Fibroblast of mammary gland (primary cell): ENCODE measurements at regions not wholly inside any gene's neighbourhood (a gene's known extent, or its start where the extent isn't known, plus 50 kb on each side); places are given as distances from the start of the nearest gene placed in this dataset.

ENCODE experiments used
- DNase-seq: peaks from one replicate; pipeline ENCODE4 v3.0.0-alpha.2; 2010; ENCODE audit warnings: low read depth
- H3K4me3 ChIP-seq: 2 replicates; pipeline ENCODE4 v1.5.1; 2011; ENCODE audit warnings: low read depth, mild to moderate bottlenecking, low read length, moderate library complexity; ENCODE audit not compliant: control insufficient read depth
- TF ChIP-seq, protein P1 (sequence below): conservative IDR thresholded peaks from 2 replicates; pipeline ENCODE4 v1.5.1; 2011; ENCODE audit warnings: low read depth, low read length, inconsistent platforms; ENCODE audit not compliant: control insufficient read depth, insufficient read depth

- TF ChIP-seq, protein P1, sequence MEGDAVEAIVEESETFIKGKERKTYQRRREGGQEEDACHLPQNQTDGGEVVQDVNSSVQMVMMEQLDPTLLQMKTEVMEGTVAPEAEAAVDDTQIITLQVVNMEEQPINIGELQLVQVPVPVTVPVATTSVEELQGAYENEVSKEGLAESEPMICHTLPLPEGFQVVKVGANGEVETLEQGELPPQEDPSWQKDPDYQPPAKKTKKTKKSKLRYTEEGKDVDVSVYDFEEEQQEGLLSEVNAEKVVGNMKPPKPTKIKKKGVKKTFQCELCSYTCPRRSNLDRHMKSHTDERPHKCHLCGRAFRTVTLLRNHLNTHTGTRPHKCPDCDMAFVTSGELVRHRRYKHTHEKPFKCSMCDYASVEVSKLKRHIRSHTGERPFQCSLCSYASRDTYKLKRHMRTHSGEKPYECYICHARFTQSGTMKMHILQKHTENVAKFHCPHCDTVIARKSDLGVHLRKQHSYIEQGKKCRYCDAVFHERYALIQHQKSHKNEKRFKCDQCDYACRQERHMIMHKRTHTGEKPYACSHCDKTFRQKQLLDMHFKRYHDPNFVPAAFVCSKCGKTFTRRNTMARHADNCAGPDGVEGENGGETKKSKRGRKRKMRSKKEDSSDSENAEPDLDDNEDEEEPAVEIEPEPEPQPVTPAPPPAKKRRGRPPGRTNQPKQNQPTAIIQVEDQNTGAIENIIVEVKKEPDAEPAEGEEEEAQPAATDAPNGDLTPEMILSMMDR = no peak
- DNase-seq = peak; percentile 5
- H3K4me3 ChIP-seq = no peak overlapping the region
Measured at GRCh38 chr6:23456396-23456795, 669.6 kb upstream of the NRSN1 start.

DNA sequence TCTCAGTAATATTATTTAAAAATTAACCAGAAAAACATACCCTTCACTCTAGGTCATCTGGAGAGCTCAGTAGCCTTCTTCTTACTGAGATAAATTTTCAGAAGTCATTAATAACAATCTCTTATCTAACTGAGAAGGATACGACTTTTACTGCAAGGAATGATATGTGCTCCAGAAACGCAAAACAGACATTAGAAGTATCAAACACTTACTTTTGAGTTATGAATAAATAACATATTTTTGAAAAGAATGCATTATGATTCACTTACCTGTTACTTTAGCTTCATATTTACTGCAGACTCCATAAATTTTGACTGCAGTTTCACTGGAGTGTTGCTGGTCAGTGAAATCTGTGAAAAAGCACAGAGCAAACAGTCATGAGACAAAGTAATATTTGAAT is 668.7 kb upstream of the NRSN1 start:
- no peak overlapping the region for H3K4me3 ChIP-seq
- DNase-seq = no peak
- TF ChIP-seq, protein P1 = no peak

DNA sequence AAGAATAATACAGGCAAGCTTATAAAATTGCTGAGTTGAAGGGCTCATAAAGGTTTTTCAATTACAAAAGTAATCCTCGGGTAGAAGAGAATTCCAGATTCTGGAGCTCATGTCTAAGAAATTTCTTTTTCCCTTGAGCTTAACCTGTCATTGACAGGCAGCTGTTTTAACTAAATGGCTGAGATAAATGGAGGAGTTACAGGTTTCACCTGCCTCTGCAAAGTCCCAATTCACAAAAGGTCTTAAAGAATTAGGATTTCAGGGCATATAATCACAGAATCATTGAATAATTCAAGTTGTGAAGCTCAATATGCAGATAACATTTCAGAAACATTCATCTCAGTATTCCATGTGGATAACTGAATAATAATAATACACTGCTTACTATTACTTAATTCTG is 660.1 kb upstream of the NRSN1 start:
- no peak overlapping the region for H3K4me3 ChIP-seq
- no peak for DNase-seq
- TF ChIP-seq, protein P1 = no peak

- TF ChIP-seq, protein P1 = no peak
- peak; percentile 11 for DNase-seq
Measured at GRCh38 chr6:23477586-23477985, 648.4 kb upstream of the NRSN1 start.

DNA sequence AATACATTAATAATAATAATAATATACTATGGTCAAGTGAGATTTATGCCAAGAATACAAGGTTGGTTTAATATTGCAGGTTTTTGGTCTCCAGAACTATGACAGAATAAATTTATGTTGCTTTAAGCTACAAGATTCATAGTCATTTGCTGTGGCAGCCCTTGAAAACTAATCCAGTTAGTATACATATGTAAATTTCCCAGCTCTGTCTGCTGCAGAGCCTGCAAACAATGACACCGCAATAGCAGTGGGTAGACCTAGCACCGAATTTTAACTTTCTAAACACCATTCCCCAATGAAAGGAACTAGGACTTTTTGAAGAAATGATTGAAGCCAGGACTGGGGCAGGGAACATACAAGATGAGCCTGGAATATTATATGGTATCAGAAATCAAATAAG is 647.7 kb upstream of the NRSN1 start:
- H3K4me3 ChIP-seq = no peak overlapping the region
- no peak for DNase-seq
- TF ChIP-seq, protein P1 = no peak

More at GRCh38 chr6:23477586-23477985, 648.4 kb upstream of the NRSN1 start:
- no peak overlapping the region for H3K4me3 ChIP-seq

GRCh38 chr6:23483896-23484295 is 642.1 kb upstream of the NRSN1 start:
- TF ChIP-seq, protein P1 = no peak
- no peak overlapping the region for H3K4me3 ChIP-seq
- DNase-seq = no peak

DNA sequence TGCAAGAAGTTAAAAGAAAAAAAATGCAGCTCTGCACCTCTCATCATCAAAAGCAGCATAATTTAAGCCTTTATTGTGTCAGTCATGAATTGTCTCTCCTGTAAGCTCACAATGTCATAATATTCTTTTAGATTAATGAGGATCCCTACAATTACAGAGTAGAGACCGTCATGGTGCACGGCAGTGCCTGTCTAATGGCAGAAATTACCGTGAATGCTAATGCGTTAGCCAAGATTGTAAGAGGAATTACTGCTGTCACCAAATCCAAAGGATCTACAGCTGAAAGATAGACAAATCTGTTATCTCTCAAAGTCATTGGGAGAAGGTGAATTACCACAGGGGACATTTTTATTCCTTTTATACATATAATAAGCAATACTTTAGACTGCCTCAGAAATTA is 631.6 kb upstream of the NRSN1 start:
- no peak for DNase-seq
- no peak overlapping the region for H3K4me3 ChIP-seq
- TF ChIP-seq, protein P1 = no peak
